Heart left ventricle (tissue), 16 donors: ENCODE measurements at regions not wholly inside any gene's neighbourhood (a gene's known extent, or its start where the extent isn't known, plus 50 kb on each side); places are given as distances from the start of the nearest gene placed in this dataset.

ENCODE experiments used
- ATAC-seq, 4 donors: fragments of 200-7000 bp; cut with Tn5 transposase; one replicate each; pipeline ENCODE4 v1.9.1; 2020 to 2022; ENCODE audit warnings: moderate library complexity in 4 of 4, mild to moderate bottlenecking in 3 of 4, moderate number of reproducible peaks in 1 of 4
- DNase-seq, 5 donors: peaks; one replicate each; pipeline ENCODE4 v3.0.0-alpha.2; 2020
- H3K27ac ChIP-seq, 12 donors: fragments of 200-600 bp; sonication (generic) in 4 of 12; one replicate each; pipeline versions ENCODE4 v1.5.0 to v1.8.0; 2016 to 2022; ENCODE audit warnings: mild to moderate bottlenecking in 2 of 12
- H3K27me3 ChIP-seq, 9 donors: fragments of 200-600 bp; sonication (generic) in 2 of 9; one replicate each; pipeline versions ENCODE4 v1.5.1 to v1.8.0; 2016 to 2022; ENCODE audit warnings: mild to moderate bottlenecking in 3 of 9
- H3K36me3 ChIP-seq, 9 donors: fragments of 200-600 bp; sonication (generic) in 2 of 9; one replicate each; pipeline versions ENCODE4 v1.5.0 to v1.8.0; 2018 to 2022; ENCODE audit warnings: mild to moderate bottlenecking in 2 of 9
- H3K4me1 ChIP-seq, 12 donors: fragments of 200-600 bp; sonication (generic) in 4 of 12; one replicate each; pipeline versions ENCODE4 v1.5.0 to v1.8.0; 2016 to 2022; ENCODE audit warnings: mild to moderate bottlenecking in 3 of 12
- H3K4me3 ChIP-seq, 12 donors: fragments of 200-600 bp; sonication (generic) in 4 of 12; one replicate each; pipeline versions ENCODE4 v1.5.0 to v1.8.0; 2017 to 2022; ENCODE audit warnings: mild to moderate bottlenecking in 9 of 12, moderate library complexity in 4 of 12
- H3K9me3 ChIP-seq, 12 donors: fragments of 200-600 bp; sonication (generic) in 4 of 12; one replicate each; pipeline versions ENCODE4 v1.5.0 to v1.8.0; 2016 to 2022; ENCODE audit warnings: mild to moderate bottlenecking in 1 of 12
- POLR2A ChIP-seq, 2 donors: fragments of 450-650 bp; IDR thresholded peaks; one replicate each; pipeline ENCODE4 v1.6.1; 2017; ENCODE audit warnings: antibody characterized with exemption in 2 of 2, mild to moderate bottlenecking in 2 of 2, moderate library complexity in 2 of 2
- WGBS, 4 donors: extraction: QIAGEN DNeasy Blood & Tissue Kit in 2 of 4; methylation state at CpG; one replicate each; pipeline versions ENCODE4 v1.1.5 to v1.1.7; 2013 to 2018; 5-methylcytosine and 5-hydroxymethylcytosine counted together
- intact Hi-C, 10 donors: fragments of 100-400 bp; cut with DNase I; formaldehyde crosslinking; loops; one replicate each; pipeline versions ENCODE4 v1.11.1 to v1.14.2; 2022
- TF ChIP-seq, protein P1 (sequence below), 12 donors: fragments of 200-600 bp; sonication (generic) in 4 of 12; IDR thresholded peaks; one replicate each; pipeline versions ENCODE4 v1.5.0 to v1.8.0; 2018 to 2022; ENCODE audit warnings: antibody characterized with exemption in 12 of 12, mild to moderate bottlenecking in 5 of 12
- donor health status: ischemic (EF 13 %, LVEDD 7.1; RV severe dilation, severe dysfunction).
- donor health status: healthy with polysubstance abuse.
- donor health status: DM: no; HTN: yes; CAD: no.
- donor health status: DM: no; HTN: no; CAD: no.
- donor health status: ischemic (EF 25% LVEDD 6.9; RV normal size, moderate dysfunction).
- donor health status: ischemic (EF 25% LVEDD 5.7; RV mildly dilated, moderate dysfunction).
- donor health status: healthy.
- donor health status: DM: yes; HTN: yes; CAD: no.
- donor health status: ischemic (EF 35%, LVEDD 5.7; RV mildly dilated, moderate dysfunction).
- donor health status: nonischemic (EF 11% LVEDD 7.7; RV severe dilation, severe dysfunction).
- donor health status: DM: yes; HTN: yes; CAD: no.
- donor health status: PGD.
- donor health status: ischemic (EF 29% LVEDD 5.4; RV normal size, mild dysfunction).
- donor health status: nonischemic (EF 23%, LVEDD 6.1; RV moderate dilation, normal function).

DNA sequence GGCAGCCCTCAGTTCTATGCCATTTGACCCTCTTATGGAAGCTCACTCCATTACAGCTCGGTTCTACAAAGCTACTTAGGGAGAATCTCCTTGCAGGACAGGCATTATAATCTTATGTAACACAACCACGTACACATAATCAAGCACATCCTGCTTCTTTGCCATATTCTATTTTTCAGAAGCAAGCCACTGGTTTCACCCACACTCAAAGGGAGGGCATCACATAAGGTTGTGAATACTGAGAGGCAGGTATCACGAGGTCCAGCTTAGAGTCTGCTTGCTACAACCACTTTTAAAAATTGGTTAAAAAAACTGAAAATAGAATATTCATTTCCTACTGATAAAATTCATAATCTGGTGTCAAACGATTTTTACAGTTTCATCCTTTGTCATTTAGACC, 589.2 kb downstream of the SLC16A7 start:
- Histone ChIP-seq H3K4me1 (no peaks in the 10 kb centered on the region), H3K36me3 (no peaks in the 10 kb centered on the region), H3K4me3 (no peak overlapping the region), H3K27me3 (no peaks in the 10 kb centered on the region), H3K27ac (no peak overlapping the region), H3K9me3 (peaks cover 0 to 5% (median 0%) of the 10 kb centered on the region in 12 donors)
- ATAC-seq (no peak), DNase-seq (no peak)
- intact Hi-C loops, result no loop called here
- TF ChIP-seq, protein P1, sequence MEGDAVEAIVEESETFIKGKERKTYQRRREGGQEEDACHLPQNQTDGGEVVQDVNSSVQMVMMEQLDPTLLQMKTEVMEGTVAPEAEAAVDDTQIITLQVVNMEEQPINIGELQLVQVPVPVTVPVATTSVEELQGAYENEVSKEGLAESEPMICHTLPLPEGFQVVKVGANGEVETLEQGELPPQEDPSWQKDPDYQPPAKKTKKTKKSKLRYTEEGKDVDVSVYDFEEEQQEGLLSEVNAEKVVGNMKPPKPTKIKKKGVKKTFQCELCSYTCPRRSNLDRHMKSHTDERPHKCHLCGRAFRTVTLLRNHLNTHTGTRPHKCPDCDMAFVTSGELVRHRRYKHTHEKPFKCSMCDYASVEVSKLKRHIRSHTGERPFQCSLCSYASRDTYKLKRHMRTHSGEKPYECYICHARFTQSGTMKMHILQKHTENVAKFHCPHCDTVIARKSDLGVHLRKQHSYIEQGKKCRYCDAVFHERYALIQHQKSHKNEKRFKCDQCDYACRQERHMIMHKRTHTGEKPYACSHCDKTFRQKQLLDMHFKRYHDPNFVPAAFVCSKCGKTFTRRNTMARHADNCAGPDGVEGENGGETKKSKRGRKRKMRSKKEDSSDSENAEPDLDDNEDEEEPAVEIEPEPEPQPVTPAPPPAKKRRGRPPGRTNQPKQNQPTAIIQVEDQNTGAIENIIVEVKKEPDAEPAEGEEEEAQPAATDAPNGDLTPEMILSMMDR (IDR thresholded peaks at IDR 0.05), result no peak
- no peak for TF ChIP-seq POLR2A (IDR thresholded peaks at IDR 0.05)
- WGBS, 4 donors, result 74 to 80% (median 75%) methylated on average over 4 of the region's 4 CpGs

DNA sequence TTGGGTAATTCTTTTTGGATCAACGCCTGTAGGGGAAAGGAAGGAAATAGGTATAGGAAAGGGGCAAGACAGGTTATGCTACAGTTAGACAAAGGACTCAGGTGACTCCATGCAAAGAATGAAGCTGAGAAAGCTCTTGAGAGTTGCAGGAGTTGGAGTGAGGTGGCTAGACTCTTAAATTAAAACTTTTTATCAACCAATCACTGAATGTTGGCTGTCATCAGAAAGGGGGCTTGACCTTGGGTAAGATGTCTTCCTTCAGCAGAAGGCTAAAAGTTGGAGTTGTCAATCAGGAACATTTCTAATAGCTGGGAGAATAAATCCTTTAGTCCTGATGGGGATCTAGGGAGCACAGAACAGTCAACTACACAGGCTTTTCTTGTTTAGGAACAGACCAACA, 595.4 kb downstream of the SLC16A7 start:
- no peak overlapping the region for H3K27ac ChIP-seq
- no peak overlapping the region for H3K4me3 ChIP-seq
- H3K9me3 ChIP-seq, result peaks cover 0 to 5% (median 0%) of the 10 kb centered on the region in 12 donors
- DNase-seq (no peak), ATAC-seq (no peak)
- H3K27me3 ChIP-seq, result no peaks in the 10 kb centered on the region
- 58 to 79% (median 64%) methylated on average over 1 of the region's 1 CpG for WGBS, 4 donors
- no peaks in the 10 kb centered on the region for H3K36me3 ChIP-seq
- TF ChIP-seq, protein P1 (IDR thresholded peaks at IDR 0.05), result no peak
- no peak for TF ChIP-seq POLR2A (IDR thresholded peaks at IDR 0.05)
- intact Hi-C loops, result no loop called here
- H3K4me1 ChIP-seq, result no peaks in the 10 kb centered on the region

GRCh38 chr12:60191676-60192359, 596.0 kb downstream of the SLC16A7 start:
- no peak overlapping the region for H3K27ac ChIP-seq
- intact Hi-C loops, result no loop called here
- H3K27me3 ChIP-seq, result no peaks in the 10 kb centered on the region
- H3K4me3 ChIP-seq, result no peak overlapping the region
- TF ChIP-seq, protein P1 (IDR thresholded peaks at IDR 0.05), result no peak
- no peak for TF ChIP-seq POLR2A (IDR thresholded peaks at IDR 0.05)
- no peak for DNase-seq
- no peak for ATAC-seq
- no peaks in the 10 kb centered on the region for H3K36me3 ChIP-seq
- H3K9me3 ChIP-seq, result peaks cover 0 to 5% (median 0%) of the 10 kb centered on the region in 12 donors
- H3K4me1 ChIP-seq, result no peaks in the 10 kb centered on the region

DNA sequence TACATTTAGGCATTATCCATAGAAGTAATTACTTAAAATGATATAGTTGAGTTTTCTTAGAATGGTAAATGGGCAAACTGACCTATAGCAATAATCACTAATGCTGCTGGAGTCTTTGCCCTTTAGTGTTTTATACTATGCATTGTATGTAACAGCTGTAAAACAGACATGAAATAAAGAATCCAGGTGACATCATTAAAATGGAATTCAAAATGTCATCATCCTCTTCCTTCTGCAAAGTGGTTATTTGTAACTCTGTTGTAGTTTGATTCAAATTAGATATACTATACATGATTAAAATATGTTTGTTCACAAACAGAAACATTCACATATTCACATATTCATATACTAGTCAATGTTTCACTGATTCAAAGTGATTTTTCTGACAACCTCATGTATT, 598.8 kb downstream of the SLC16A7 start:
- intact Hi-C loops, result no loop called here
- Histone ChIP-seq H3K4me1 (no peaks in the 10 kb centered on the region), H3K4me3 (no peak overlapping the region), H3K27me3 (no peaks in the 10 kb centered on the region), H3K36me3 (no peaks in the 10 kb centered on the region), H3K9me3 (no peaks in the 10 kb centered on the region), H3K27ac (no peak overlapping the region)
- DNase-seq, result no peak
- TF ChIP-seq, protein P1 (IDR thresholded peaks at IDR 0.05), result no peak
- no peak for TF ChIP-seq POLR2A (IDR thresholded peaks at IDR 0.05)
- no peak for ATAC-seq
